ENCODE measurements at regions not wholly inside any gene's neighbourhood (a gene's known extent, or its start where the extent isn't known, plus 50 kb on each side); places are given as distances from the start of the nearest gene placed in this dataset.

DNA sequence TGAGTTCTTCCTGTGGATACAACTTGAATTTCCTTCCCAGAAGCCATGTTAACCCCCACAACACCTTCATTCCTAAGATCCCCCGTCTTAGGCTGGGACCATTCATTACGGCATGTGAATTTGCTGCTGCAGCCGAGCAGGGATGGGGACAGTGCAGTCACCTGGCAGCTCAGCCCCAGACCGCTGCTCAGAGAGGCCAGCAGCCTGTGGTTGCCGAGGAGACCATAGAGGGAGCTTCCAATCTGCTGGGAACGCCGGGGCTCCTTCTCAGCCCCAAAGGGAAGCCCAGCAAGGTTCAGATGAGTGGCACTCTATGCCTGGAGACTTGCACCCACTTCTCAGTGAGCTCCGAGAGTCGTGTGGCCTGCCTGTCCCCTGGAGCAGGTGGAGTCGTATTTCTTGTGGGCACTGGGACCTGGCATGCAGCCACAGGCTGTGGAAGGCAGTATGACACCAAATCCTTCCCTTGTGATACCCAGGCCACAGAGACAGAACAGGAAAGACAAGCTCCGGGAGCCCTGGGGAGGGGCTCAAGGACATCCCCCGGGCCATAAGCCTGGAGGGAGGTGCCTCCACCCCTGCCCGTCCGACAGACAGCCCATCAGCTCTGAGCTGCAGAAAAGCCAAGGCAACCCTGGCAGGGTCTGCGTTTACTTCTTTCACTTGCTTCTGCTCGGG is 167.3 kb downstream of the FAM43A start:
- no peak overlapping the region for H3K4me3 ChIP-seq
- no peak overlapping the region for H3K27ac ChIP-seq
- H3K36me3 ChIP-seq (ENCODE audit: low read depth, missing control alignments) = no peaks in the 10 kb centered on the region
- H3K9me3 ChIP-seq = no peaks in the 10 kb centered on the region
- H3K27me3 ChIP-seq = no peaks in the 10 kb centered on the region
- DNase-seq = no peak
- H3K4me1 ChIP-seq = peaks cover 9% of the 10 kb centered on the region
- WGBS, 2 donors = 64 to 84% methylated on average over 8 to 16 of the region's 16 CpGs
- TF ChIP-seq POLR2A (IDR thresholded peaks at IDR 0.05) = no peak
- TF ChIP-seq, protein P1, sequence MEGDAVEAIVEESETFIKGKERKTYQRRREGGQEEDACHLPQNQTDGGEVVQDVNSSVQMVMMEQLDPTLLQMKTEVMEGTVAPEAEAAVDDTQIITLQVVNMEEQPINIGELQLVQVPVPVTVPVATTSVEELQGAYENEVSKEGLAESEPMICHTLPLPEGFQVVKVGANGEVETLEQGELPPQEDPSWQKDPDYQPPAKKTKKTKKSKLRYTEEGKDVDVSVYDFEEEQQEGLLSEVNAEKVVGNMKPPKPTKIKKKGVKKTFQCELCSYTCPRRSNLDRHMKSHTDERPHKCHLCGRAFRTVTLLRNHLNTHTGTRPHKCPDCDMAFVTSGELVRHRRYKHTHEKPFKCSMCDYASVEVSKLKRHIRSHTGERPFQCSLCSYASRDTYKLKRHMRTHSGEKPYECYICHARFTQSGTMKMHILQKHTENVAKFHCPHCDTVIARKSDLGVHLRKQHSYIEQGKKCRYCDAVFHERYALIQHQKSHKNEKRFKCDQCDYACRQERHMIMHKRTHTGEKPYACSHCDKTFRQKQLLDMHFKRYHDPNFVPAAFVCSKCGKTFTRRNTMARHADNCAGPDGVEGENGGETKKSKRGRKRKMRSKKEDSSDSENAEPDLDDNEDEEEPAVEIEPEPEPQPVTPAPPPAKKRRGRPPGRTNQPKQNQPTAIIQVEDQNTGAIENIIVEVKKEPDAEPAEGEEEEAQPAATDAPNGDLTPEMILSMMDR (IDR thresholded peaks at IDR 0.05) = no peak
- intact Hi-C loops (cut with DNase I; ENCODE audit: low total_unique reads) = no loop called here

DNA sequence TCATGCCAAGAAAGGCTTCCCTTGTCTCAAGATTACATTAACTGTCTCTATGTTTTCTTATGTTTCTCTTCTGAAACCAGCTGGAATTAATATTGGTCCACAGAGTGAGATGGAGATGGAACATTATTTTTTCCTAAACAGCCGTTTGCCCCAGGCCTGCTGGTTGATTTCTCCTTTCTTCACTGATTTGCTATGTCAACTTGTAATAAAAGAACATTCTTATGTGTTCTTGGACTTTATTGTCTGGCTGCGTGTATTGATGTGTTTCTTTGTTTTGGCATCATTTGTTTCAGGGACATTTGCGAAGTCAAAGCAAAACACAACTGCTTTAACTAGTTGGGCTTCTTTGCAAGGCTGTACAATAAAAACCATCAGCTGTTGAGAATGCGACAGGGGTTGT is 168.5 kb downstream of the FAM43A start:
- TF ChIP-seq, protein P1 (IDR thresholded peaks at IDR 0.05) = no peak
- no peak for TF ChIP-seq POLR2A (IDR thresholded peaks at IDR 0.05)
- Histone ChIP-seq H3K36me3 (ENCODE audit: low read depth, missing control alignments) (no peaks in the 10 kb centered on the region), H3K27me3 (no peaks in the 10 kb centered on the region)

DNA sequence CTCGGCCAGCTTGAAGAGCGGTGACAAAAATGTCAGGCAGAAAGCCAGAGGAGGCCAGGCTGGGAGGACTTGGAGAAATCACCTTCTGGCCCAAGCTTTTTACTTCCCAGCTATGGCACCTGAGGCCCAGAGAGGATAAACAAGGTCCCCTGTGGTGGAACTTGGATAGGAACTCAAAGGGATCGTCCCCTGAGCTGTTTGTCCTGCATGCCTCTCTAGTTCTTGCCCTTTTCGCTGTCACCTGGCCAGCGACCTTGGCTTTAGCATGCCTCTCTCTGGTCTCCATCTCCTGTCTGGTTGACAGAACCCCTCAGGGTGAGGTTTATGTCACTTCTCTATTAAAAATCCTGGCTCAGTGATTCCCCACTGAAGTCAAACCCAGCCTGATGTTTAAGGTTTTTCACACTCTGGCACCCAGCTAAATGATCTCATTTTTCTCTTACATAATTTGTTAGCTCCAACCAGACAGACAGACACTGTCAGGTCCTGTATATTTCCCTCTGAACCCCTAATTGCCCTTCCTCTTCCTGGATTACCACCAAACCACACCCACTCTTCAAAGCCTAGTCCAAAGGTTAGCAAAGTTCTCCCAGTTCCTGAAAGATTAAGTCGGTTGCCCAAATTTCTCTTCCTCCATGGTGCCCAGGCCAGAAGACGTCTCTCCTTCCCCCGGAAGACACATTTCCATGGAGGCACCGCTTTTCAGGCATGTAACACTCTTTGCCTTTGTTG is 169.1 kb downstream of the FAM43A start:
- Histone ChIP-seq H3K27me3 (no peaks in the 10 kb centered on the region), H3K4me1 (peaks cover 9% of the 10 kb centered on the region), H3K9me3 (no peaks in the 10 kb centered on the region), H3K27ac (no peak overlapping the region), H3K4me3 (no peak overlapping the region), H3K36me3 (ENCODE audit: low read depth, missing control alignments) (no peaks in the 10 kb centered on the region)
- DNase-seq = no peak
- TF ChIP-seq, protein P1 (IDR thresholded peaks at IDR 0.05) = no peak
- TF ChIP-seq POLR2A (IDR thresholded peaks at IDR 0.05) = no peak
- WGBS, 2 donors = 78 to 85% methylated on average over 9 of the region's 9 CpGs
- intact Hi-C loops (cut with DNase I; ENCODE audit: low total_unique reads) = no loop called here

More for the DNA sequence above, 168.5 kb downstream of the FAM43A start:
- no peak for DNase-seq
- WGBS, 2 donors = 41 to 62% methylated on average over 4 of the region's 4 CpGs
- Histone ChIP-seq H3K9me3 (no peaks in the 10 kb centered on the region), H3K4me1 (peaks cover 9% of the 10 kb centered on the region), H3K27ac (no peak overlapping the region), H3K4me3 (no peak overlapping the region)
- intact Hi-C loops (cut with DNase I; ENCODE audit: low total_unique reads) = no loop called here

DNA sequence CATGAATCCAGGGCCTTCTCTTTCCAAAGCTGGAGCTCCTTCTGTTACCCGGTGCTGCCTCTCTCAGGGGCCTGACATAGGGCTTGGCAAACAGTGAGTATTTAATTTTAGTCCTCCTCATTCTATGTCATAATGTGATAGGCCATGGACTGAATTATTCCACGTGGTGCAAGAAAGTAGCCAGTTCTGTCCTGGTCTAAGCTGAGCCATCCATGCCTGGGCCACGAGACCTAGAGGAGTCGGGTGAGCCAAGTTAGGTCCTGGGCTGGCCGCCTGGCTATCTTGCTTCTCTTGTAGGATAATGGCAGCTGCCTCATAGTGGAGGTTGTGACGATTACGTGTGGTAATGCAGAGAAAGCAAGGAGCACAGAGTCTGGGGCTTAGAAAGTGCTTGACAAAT is 170.6 kb downstream of the FAM43A start:
- no peak for DNase-seq
- H3K4me1 ChIP-seq = peaks cover 9% of the 10 kb centered on the region
- TF ChIP-seq, protein P1 (IDR thresholded peaks at IDR 0.05) = no peak
- no peak for TF ChIP-seq POLR2A (IDR thresholded peaks at IDR 0.05)
- no peaks in the 10 kb centered on the region for H3K36me3 ChIP-seq (ENCODE audit: low read depth, missing control alignments)
- no peaks in the 10 kb centered on the region for H3K27me3 ChIP-seq
- WGBS, 2 donors = 90 to 93% methylated on average over 7 of the region's 7 CpGs
- H3K27ac ChIP-seq = no peak overlapping the region
- intact Hi-C loops (cut with DNase I; ENCODE audit: low total_unique reads) = no loop called here
- H3K9me3 ChIP-seq = no peaks in the 10 kb centered on the region
- no peak overlapping the region for H3K4me3 ChIP-seq

All from testis (tissue), 2 donors.